B cell (primary cell): ENCODE measurements at regions not wholly inside any gene's neighbourhood (a gene's known extent, or its start where the extent isn't known, plus 50 kb on each side); places are given as distances from the start of the nearest gene placed in this dataset.

Experiments used
- EZH2 ChIP-seq: IDR thresholded peaks from 2 replicates; pipeline ENCODE4 v1.6.1; 2012; ENCODE audit warnings: borderline replicate concordance, low read depth, mild to moderate bottlenecking, moderate library complexity, low read length; ENCODE audit not compliant: insufficient read depth, poor library complexity, severe bottlenecking
- TF ChIP-seq, protein P1 (sequence below): fragments of 200-600 bp; IDR thresholded peaks from one replicate; pipeline ENCODE4 v1.8.0; 2022; ENCODE audit warnings: antibody characterized with exemption, mild to moderate bottlenecking

DNA sequence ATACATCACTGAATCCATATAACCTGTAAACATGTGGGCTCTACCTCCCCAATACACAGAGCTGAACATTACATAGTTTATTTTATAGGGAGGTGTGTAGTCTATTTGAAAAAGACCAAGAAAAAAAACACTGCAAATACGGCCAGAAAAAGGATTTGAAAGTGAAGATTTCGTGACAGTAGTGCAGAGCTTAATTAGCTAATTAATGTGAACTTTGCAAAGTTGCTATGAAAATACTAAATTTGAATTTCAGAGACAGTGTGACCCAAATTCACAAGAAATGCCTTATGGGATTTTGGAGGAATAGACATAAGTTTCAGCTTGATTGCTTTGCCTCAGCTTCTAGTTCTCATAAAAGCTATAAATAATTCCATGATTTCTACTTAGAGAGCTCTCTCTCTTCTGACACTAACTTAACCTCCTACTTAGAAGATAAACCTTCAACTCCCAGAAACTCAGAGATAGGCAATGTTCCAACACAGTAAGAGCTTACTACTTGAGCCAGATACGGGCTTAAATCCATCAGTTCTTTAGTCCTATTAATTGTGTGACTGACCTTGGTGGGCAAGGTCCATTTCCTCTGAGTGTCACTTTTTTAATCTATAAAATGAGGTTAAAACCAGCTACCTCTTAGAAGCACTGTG, 87.3 kb upstream of the THBS1 start:
- TF ChIP-seq, protein P1, sequence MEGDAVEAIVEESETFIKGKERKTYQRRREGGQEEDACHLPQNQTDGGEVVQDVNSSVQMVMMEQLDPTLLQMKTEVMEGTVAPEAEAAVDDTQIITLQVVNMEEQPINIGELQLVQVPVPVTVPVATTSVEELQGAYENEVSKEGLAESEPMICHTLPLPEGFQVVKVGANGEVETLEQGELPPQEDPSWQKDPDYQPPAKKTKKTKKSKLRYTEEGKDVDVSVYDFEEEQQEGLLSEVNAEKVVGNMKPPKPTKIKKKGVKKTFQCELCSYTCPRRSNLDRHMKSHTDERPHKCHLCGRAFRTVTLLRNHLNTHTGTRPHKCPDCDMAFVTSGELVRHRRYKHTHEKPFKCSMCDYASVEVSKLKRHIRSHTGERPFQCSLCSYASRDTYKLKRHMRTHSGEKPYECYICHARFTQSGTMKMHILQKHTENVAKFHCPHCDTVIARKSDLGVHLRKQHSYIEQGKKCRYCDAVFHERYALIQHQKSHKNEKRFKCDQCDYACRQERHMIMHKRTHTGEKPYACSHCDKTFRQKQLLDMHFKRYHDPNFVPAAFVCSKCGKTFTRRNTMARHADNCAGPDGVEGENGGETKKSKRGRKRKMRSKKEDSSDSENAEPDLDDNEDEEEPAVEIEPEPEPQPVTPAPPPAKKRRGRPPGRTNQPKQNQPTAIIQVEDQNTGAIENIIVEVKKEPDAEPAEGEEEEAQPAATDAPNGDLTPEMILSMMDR, result no peak
- no peak for TF ChIP-seq EZH2
